Activated CD4-positive, alpha-beta T cell treated with anti-CD3 and anti-CD28 coated beads, Interleukin-2, amount 10 ng/mL, durations not matched to agents 7 days and 5 days (primary cell): ENCODE measurements at regions not wholly inside any gene's neighbourhood (a gene's known extent, or its start where the extent isn't known, plus 50 kb on each side); places are given as distances from the start of the nearest gene placed in this dataset.

Experiments
- CTCF ChIA-PET: fragments of 350-600 bp; sonication (Branson Sonifier 250); formaldehyde crosslinking; loops from one replicate; lab custom pipeline; 2021; ENCODE audit warnings: antibody characterized with exemption; lab: Charles Lee
- POLR2A ChIA-PET: fragments of 350-600 bp; sonication (Branson Sonifier 250); formaldehyde crosslinking; loops from one replicate; lab custom pipeline; 2021; ENCODE audit warnings: antibody characterized with exemption; lab: Charles Lee
- DNase-seq: peaks from one replicate; pipeline ENCODE4 v3.0.0-alpha.2; 2020
- H3K27ac Mint-ChIP-seq: one replicate; pipeline ENCODE4 v1.8.0; 2021; ENCODE audit warnings: mild to moderate bottlenecking, moderate library complexity, mixed read lengths
- H3K27me3 Mint-ChIP-seq: one replicate; pipeline ENCODE4 v1.8.0; 2021; ENCODE audit warnings: mixed read lengths
- H3K36me3 Mint-ChIP-seq: one replicate; pipeline ENCODE4 v1.8.0; 2021; ENCODE audit warnings: low read depth, mixed read lengths
- H3K4me1 Mint-ChIP-seq: one replicate; pipeline ENCODE4 v1.8.0; 2021; ENCODE audit warnings: mixed read lengths
- H3K4me3 Mint-ChIP-seq: one replicate; pipeline ENCODE4 v1.8.0; 2021; ENCODE audit warnings: mild to moderate bottlenecking, moderate library complexity, mixed read lengths
- H3K9me3 Mint-ChIP-seq: one replicate; pipeline ENCODE4 v1.8.0; 2021; ENCODE audit warnings: mixed read lengths

DNA sequence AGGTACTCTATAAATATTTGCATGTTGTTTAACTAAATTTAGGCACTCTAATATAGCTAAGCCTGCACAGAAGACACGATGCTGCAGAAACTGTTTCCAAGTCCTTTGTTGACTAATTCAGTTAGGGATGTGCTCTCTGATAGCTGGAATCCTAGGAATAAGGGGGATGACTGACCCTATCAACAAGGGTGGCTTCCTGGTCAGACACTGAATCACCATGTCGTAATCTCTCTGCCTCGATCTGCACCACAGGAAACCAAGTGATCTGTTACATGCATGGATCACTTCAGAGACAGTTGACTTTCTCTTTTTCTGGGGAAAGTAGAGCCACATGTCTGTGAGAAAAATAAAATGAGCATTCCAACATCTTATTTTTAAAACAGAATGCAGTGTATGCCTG is 169.1 kb downstream of the GUCY2F start:
- CTCF ChIA-PET = no interaction called here
- no peaks in the 10 kb centered on the region for H3K4me1 Mint-ChIP-seq
- no peaks in the 10 kb centered on the region for H3K36me3 Mint-ChIP-seq
- H3K27me3 Mint-ChIP-seq = no peaks in the 10 kb centered on the region
- H3K9me3 Mint-ChIP-seq = no peaks in the 10 kb centered on the region
- no peak for DNase-seq
- H3K27ac Mint-ChIP-seq = no peak overlapping the region
- no peak overlapping the region for H3K4me3 Mint-ChIP-seq
- POLR2A ChIA-PET = no interaction called here

DNA sequence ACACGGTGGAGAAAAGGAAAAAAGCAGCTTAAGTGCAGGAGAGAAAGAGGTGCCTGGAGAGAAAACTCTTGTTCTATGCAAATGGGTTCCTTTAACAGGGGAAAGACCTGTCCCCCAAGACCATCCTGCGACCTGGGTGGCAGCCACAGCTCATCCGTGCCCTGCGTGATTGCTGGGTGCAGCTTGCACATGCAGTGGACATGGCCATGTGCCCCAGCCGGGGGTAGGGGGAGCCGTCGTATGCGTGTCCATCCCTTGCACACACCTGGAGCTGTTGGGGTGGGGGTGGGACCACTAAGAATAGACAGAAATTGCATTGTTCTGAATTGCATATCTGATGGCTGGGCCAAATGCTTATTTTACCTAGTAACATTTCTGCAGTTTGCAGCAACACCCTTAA is 171.9 kb downstream of the GUCY2F start:
- Mint-ChIP-seq H3K36me3 (no peaks in the 10 kb centered on the region), H3K4me3 (no peak overlapping the region), H3K9me3 (no peaks in the 10 kb centered on the region), H3K27ac (no peak overlapping the region), H3K27me3 (no peaks in the 10 kb centered on the region), H3K4me1 (no peaks in the 10 kb centered on the region)
- DNase-seq = no peak
- ChIA-PET CTCF (no interaction called here), POLR2A (no interaction called here)

DNA sequence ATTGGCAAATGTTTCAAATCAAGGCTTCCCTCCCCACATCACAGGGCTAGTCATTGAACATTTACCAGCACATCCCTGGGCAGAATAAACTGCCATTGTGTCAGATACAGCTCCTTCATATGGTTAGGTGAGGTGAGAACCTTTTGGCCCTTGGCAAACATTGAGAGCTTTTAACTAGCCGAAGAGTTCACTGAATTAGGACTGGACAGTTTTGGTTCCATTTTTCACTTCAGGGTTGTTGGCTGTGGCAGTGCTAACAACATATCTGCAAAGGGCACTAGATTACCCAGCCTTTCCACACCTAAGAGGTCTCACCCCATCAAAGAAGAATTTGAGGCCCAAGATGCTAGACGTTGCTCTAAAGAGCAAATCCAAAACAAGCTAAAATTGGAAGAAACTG is 180.7 kb downstream of the GUCY2F start:
- H3K4me1 Mint-ChIP-seq = no peaks in the 10 kb centered on the region
- H3K4me3 Mint-ChIP-seq = no peak overlapping the region
- ChIA-PET POLR2A (no interaction called here), CTCF (no interaction called here)
- no peaks in the 10 kb centered on the region for H3K9me3 Mint-ChIP-seq
- H3K36me3 Mint-ChIP-seq = no peaks in the 10 kb centered on the region
- no peak overlapping the region for H3K27ac Mint-ChIP-seq
- H3K27me3 Mint-ChIP-seq = no peaks in the 10 kb centered on the region
- DNase-seq = no peak

DNA sequence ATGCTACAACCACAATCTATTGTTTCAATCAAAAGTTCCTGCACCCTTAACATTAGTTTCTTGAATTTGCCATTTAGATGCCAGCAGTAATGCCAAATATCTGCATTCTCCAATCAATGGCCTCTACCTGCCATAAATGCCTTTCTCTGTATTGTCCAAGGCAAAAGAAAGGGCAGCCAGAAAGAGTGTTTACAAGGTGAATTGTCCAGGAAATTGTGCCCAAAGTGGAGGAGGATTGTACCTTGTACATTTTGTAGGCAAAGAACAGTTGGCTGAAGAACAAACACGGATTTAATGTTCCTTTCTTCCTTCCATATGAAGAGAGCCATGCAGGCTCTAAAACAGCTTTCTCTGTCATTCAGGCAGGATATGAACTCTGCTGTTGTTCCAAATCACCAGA is 181.5 kb downstream of the GUCY2F start:
- Mint-ChIP-seq H3K4me1 (no peaks in the 10 kb centered on the region), H3K27ac (no peak overlapping the region), H3K27me3 (no peaks in the 10 kb centered on the region), H3K9me3 (no peaks in the 10 kb centered on the region), H3K4me3 (no peak overlapping the region), H3K36me3 (no peaks in the 10 kb centered on the region)
- CTCF ChIA-PET = no interaction called here
- POLR2A ChIA-PET = no interaction called here
- DNase-seq = no peak

DNA sequence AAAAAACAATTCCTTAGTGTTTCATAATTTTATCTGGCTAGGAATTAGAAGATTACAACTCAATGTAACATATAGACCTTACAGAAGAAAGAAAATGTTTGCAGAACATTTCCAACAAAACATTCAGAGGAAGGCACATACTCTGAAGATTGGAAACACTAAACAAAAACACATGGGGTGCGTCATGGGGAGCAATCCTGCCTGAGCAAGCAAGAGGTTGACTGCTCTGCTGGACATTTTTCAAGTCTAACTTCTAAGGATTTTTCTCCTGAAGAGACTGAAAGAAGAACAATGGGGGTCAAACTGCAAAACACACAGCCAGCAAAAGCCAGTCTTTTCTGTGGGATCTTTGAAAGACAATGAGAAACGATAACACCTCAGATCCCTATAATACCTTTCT is 182.8 kb downstream of the GUCY2F start:
- POLR2A ChIA-PET = no interaction called here
- Mint-ChIP-seq H3K27ac (no peak overlapping the region), H3K27me3 (no peaks in the 10 kb centered on the region), H3K36me3 (no peaks in the 10 kb centered on the region), H3K9me3 (no peaks in the 10 kb centered on the region), H3K4me3 (no peak overlapping the region), H3K4me1 (no peaks in the 10 kb centered on the region)
- CTCF ChIA-PET = no interaction called here
- no peak for DNase-seq

DNA sequence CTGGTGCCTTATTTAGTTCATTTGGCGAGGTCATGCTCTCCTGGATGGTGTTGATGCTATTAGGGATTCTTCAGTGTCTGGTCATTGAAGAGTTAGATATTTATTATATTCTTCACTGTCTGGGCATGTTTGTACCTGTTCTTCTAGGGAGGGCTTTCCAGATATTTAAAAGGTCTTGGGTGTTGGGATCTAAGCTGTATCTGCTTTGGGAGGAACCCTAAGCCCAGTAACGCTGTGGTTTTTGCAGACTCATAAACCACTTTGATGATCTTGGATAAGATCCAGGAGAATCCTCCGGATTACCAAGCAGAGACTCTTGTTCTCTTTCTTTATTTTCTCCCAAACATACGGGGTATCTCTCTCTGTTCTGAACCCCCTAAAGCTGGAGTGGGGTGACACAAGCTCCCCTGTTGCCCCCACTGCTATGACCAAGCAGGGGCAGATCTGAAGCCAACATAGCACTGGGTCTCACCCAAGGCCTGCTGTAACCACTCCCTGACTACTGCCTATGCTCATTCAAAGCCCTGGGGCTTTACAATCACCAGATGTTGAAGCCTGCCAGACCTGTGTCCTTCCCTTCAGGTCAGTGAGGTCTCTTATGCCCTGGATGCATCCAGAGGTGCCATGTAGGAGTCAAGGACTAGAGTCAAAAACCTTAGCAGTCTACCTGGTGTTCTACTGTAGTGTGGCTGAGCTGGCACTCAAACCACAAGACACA is 187.6 kb downstream of the GUCY2F start:
- Mint-ChIP-seq H3K4me3 (no peak overlapping the region), H3K4me1 (no peaks in the 10 kb centered on the region), H3K27ac (no peak overlapping the region), H3K9me3 (no peaks in the 10 kb centered on the region), H3K27me3 (no peaks in the 10 kb centered on the region), H3K36me3 (no peaks in the 10 kb centered on the region)
- no peak for DNase-seq
- POLR2A ChIA-PET = no interaction called here
- CTCF ChIA-PET = no interaction called here

DNA sequence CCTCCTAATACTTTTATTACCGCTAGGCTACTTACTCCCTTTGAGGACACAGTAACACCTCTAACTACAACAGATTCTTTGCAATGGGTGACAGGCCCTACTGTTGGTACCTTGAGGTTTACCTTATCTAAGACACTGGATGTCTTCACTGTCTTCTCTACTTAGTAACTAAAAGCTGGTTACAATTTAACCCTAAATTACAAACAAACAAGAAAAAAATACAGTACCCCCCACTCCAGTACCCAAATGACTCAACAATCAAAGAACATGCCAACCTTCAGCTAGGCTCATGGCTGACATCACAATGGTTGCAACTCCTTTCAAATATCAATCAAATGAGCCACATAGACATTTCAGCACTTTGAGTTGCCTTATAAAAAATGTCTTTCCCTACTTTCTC is 198.0 kb downstream of the GUCY2F start:
- DNase-seq = no peak
- POLR2A ChIA-PET = no interaction called here
- Mint-ChIP-seq H3K4me3 (no peak overlapping the region), H3K4me1 (no peaks in the 10 kb centered on the region), H3K9me3 (no peaks in the 10 kb centered on the region), H3K27ac (no peak overlapping the region), H3K36me3 (no peaks in the 10 kb centered on the region), H3K27me3 (no peaks in the 10 kb centered on the region)
- CTCF ChIA-PET = no interaction called here

DNA sequence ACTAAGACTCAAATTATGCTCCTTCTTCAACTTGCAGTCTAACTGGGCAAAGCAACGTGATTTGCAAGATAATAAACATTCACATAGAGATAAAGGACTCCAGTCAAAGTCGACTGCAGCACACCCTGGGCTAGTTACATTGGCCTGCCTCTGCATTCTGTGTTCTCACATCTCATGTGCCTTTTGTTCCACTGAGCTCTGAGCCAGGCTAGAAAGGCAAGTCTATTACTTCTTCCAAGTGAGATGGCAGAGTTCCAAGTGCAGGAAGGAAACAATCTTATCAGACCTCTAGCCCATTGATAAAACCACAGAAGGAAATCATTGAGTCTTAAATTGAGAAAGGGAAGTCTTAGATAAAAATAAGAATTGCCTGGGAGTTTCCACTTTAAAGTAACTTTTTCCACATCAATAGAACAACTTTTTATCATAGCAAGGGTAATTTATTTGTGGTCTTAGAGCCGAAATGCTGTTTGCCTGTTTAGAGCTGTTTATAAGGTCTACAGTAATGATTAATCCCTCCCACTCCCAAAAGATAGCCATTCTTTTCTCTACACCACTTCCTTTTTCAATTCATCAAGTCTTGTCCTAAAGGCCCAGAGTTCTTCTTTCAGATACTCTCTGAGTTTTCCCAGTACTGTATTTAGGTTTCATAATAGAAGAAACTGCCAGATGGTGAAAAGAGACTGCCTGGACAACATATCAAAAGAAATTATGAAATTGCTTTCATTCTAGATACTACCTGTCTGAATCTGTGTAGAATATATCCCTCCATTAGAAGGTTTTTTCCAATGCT is 200.2 kb downstream of the GUCY2F start:
- ChIA-PET CTCF (no interaction called here), POLR2A (no interaction called here)
- Mint-ChIP-seq H3K4me1 (no peaks in the 10 kb centered on the region), H3K27me3 (no peaks in the 10 kb centered on the region), H3K9me3 (no peaks in the 10 kb centered on the region), H3K36me3 (no peaks in the 10 kb centered on the region), H3K4me3 (no peak overlapping the region), H3K27ac (no peak overlapping the region)
- no peak for DNase-seq

DNA sequence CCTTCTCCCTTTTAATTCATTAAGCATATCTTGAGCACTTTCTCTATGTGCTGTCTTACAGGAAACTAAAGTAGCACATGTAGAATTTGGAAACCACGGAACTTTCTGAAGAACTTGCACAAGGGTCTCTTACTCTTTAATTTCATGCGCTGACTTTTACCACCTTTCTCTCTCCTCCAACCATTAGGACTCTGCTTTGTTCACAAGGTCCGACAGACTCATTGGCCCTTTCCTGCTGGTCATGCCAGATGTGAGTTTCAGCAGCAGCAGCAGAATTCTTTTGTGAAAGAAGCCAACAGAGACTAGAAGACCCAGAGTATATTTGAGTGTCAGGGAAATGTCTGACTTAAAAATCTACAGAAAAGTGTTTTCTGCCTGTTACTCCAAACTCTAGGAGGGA is 207.1 kb downstream of the GUCY2F start:
- H3K4me1 Mint-ChIP-seq = no peaks in the 10 kb centered on the region
- H3K27me3 Mint-ChIP-seq = no peaks in the 10 kb centered on the region
- ChIA-PET CTCF (no interaction called here), POLR2A (no interaction called here)
- H3K36me3 Mint-ChIP-seq = no peaks in the 10 kb centered on the region
- H3K27ac Mint-ChIP-seq = no peak overlapping the region
- no peaks in the 10 kb centered on the region for H3K9me3 Mint-ChIP-seq
- DNase-seq = no peak
- no peak overlapping the region for H3K4me3 Mint-ChIP-seq

DNA sequence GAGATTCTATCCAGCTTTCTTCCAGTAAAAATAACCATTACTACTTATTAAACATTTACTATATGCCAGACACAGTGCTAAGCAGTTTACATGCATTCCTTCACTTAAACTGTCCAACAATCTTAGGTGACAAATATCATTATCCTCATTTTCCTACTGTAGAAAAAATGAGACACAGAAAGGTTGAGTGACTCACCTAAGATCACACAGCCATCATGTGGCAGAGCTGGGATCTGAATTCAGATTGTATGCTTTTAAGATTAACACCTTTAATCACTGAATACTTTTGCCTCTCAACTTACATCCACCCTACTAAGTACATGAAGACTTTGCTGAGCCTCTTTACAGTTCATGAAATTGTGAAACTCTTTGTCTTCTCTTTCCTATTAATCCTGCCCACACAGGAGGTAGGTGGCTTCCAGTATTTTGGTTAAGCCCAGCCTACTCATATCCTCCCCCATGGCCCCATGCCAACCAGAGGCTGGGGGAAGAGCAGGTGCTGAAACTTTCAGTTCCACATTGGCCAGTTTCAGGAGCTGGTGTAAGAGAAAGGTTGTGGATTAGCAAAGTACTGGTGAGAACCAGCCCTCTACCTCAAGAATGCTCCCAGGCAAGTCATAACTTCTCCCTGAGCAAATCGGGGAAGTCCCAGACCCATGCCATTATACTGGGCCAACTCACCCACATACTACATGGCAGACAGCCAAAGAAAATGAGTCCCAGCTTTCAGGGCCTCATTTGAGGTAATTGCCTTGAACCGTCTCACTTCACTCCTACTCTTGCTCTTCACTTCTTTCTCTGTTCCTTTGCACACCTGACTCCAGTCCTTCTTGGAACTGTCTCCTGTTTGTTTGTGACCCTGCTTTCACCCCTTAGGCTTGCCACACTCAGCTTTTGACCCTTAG is 211.1 kb downstream of the GUCY2F start:
- CTCF ChIA-PET = no interaction called here
- Mint-ChIP-seq H3K4me3 (no peak overlapping the region), H3K9me3 (no peaks in the 10 kb centered on the region), H3K27me3 (no peaks in the 10 kb centered on the region), H3K4me1 (no peaks in the 10 kb centered on the region), H3K36me3 (no peaks in the 10 kb centered on the region), H3K27ac (no peak overlapping the region)
- no peak for DNase-seq
- POLR2A ChIA-PET = no interaction called here

DNA sequence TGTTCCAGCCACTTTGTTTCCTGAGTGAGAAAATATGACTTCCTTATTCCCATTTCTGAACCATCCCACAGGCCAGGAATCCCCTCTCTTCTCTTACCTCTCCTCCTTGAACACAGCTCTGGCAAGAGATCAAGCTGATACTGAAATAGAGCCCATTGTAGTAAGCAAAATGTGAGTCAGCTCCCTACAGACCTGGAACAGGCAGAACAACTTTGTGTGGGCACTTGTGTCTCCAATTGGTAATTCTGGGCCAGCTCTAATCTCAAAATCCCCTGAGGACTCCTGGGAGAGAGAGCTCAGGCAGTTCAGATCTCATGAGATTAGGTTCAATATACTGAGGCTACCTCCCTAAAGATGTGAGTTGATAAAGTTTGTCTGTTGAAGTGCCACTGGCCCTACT is 213.5 kb downstream of the GUCY2F start:
- no peak overlapping the region for H3K27ac Mint-ChIP-seq
- H3K9me3 Mint-ChIP-seq = no peaks in the 10 kb centered on the region
- ChIA-PET CTCF (interaction anchor here (1.4 kb wide), 1 partner anchor 16 kb away, joined by 3 read pairs; no protein-coding TSS in a partner anchor), POLR2A (no interaction called here)
- H3K27me3 Mint-ChIP-seq = no peaks in the 10 kb centered on the region
- H3K4me1 Mint-ChIP-seq = no peaks in the 10 kb centered on the region
- H3K36me3 Mint-ChIP-seq = no peaks in the 10 kb centered on the region
- no peak overlapping the region for H3K4me3 Mint-ChIP-seq
- no peak for DNase-seq

DNA sequence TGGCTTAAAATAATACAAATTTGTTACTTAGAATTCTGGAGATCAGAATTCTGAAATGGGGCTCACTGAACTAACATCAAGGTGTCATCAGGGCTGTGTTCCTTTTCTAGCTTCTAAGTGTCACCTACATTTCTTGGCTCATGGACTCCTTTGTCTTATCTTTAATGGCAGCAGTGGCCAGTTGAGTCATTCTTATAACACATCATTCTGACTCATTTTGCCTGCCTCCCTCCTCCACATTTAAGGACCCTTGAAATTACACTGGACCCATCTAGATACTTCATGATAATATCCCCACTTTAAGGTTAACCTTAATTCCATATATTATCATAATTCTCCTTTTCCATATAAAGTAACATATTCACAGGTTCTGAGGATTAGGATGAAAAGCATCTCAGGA is 215.9 kb downstream of the GUCY2F start:
- ChIA-PET CTCF (no interaction called here), POLR2A (no interaction called here)
- no peak overlapping the region for H3K27ac Mint-ChIP-seq
- no peaks in the 10 kb centered on the region for H3K4me1 Mint-ChIP-seq
- H3K36me3 Mint-ChIP-seq = no peaks in the 10 kb centered on the region
- H3K4me3 Mint-ChIP-seq = no peak overlapping the region
- no peaks in the 10 kb centered on the region for H3K9me3 Mint-ChIP-seq
- no peak for DNase-seq
- H3K27me3 Mint-ChIP-seq = no peaks in the 10 kb centered on the region

DNA sequence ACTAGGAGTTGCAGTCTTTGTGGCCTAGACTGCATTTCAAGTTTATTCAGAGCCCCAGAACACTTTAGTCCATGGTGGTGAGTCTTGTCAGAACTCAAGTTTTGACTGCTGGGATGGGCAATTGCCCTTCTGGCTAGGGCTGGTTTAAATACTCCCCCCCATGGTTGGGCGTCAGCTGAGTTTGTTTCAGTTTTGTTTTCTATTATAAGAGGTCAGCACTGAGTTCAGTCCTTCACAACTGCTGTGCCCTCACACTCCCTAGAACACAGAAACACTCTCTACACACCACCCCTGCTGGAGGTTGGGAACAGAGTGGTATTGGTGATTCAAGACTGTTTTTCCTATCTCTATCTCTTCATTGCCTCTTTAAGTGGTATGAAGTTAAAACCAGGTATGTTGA is 217.0 kb downstream of the GUCY2F start:
- DNase-seq = no peak
- H3K4me3 Mint-ChIP-seq = no peak overlapping the region
- H3K36me3 Mint-ChIP-seq = no peaks in the 10 kb centered on the region
- no peaks in the 10 kb centered on the region for H3K27me3 Mint-ChIP-seq
- H3K27ac Mint-ChIP-seq = no peak overlapping the region
- ChIA-PET POLR2A (no interaction called here), CTCF (no interaction called here)
- H3K4me1 Mint-ChIP-seq = no peaks in the 10 kb centered on the region
- H3K9me3 Mint-ChIP-seq = no peaks in the 10 kb centered on the region
